ENCODE measurements at regions not wholly inside any gene's neighbourhood (a gene's known extent, or its start where the extent isn't known, plus 50 kb on each side); places are given as distances from the start of the nearest gene placed in this dataset.
"Not testable (repeated sequence)": the region's sequence is repeated elsewhere in the genome, so short reads cannot be mapped to it uniquely, and the experiment has no call there.

- no peaks in the 10 kb centered on the region for H3K4me1 ChIP-seq (ENCODE audit: control insufficient read depth in 2 of 2, insufficient read depth in 2 of 2, low read length in 2 of 2)
- DNase-seq (no peak), ATAC-seq (no peak)
- intact Hi-C loops (cut with micrococcal nuclease), result no loop called here
- peaks cover 0 to 1% (median 0%) of the 10 kb centered on the region in 7 donors for H3K4me1 Mint-ChIP-seq
- H3K27ac ChIP-seq (ENCODE audit: low read depth, low read length), result no peak overlapping the region
- H3K27me3 Mint-ChIP-seq, result peaks cover 11 to 19% (median 12%) of the 10 kb centered on the region in 5 donors
- H3K36me3 Mint-ChIP-seq, result no peaks in the 10 kb centered on the region
- H3K36me3 ChIP-seq (ENCODE audit: control insufficient read depth in 2 of 3, insufficient read depth in 3 of 3, low read length in 3 of 3), result no peaks in the 10 kb centered on the region
- no peak overlapping the region for H3K27ac Mint-ChIP-seq
- H3K4me3 Mint-ChIP-seq, result no peak overlapping the region
- H3K9me3 Mint-ChIP-seq, result peaks cover 0 to 1% (median 0%) of the 10 kb centered on the region in 11 donors
- no peaks in the 10 kb centered on the region for H3K9me3 ChIP-seq (ENCODE audit: control insufficient read depth in 2 of 3, low read length in 3 of 3)
- H3K27me3 ChIP-seq (ENCODE audit: control insufficient read depth in 2 of 2, insufficient read depth in 2 of 2, low read length in 2 of 2), result no peaks in the 10 kb centered on the region
- POLR2A ChIA-PET, result no interaction called here
- no peak overlapping the region for H3K4me3 ChIP-seq (ENCODE audit: low read length)
- CTCF ChIA-PET, result no interaction called here
These were observed 271.8 kb upstream of the PLET1 start for GRCh38 chr11:112532506-112532905.

GRCh38 chr11:112533682-112534081 lies 273.0 kb upstream of the PLET1 start:
- peaks cover 10 to 19% (median 12%) of the 10 kb centered on the region in 5 donors for H3K27me3 Mint-ChIP-seq
- Histone ChIP-seq H3K9me3 (ENCODE audit: control insufficient read depth in 2 of 3, low read length in 3 of 3) (no peaks in the 10 kb centered on the region), H3K27ac (ENCODE audit: low read depth, low read length) (no peak overlapping the region), H3K27me3 (ENCODE audit: control insufficient read depth in 2 of 2, insufficient read depth in 2 of 2, low read length in 2 of 2) (no peaks in the 10 kb centered on the region), H3K4me3 (ENCODE audit: low read length) (no peak overlapping the region), H3K36me3 (ENCODE audit: control insufficient read depth in 2 of 3, insufficient read depth in 3 of 3, low read length in 3 of 3) (no peaks in the 10 kb centered on the region), H3K4me1 (ENCODE audit: control insufficient read depth in 2 of 2, insufficient read depth in 2 of 2, low read length in 2 of 2) (no peaks in the 10 kb centered on the region)
- H3K9me3 Mint-ChIP-seq, result peaks cover 0 to 1% (median 0%) of the 10 kb centered on the region in 11 donors
- ATAC-seq, result no peak
- H3K36me3 Mint-ChIP-seq, result no peaks in the 10 kb centered on the region
- no peak overlapping the region for H3K27ac Mint-ChIP-seq
- no peak overlapping the region for H3K4me3 Mint-ChIP-seq
- DNase-seq, result no peak
- peaks cover 0 to 6% (median under 1%) of the 10 kb centered on the region in 7 donors for H3K4me1 Mint-ChIP-seq
- ChIA-PET CTCF (no interaction called here), POLR2A (no interaction called here)
- intact Hi-C loops (cut with micrococcal nuclease), result no loop called here

GRCh38 chr11:112534208-112534607 lies 273.5 kb upstream of the PLET1 start:
- Mint-ChIP-seq H3K4me1 (peaks cover 0 to 11% (median 5%) of the 10 kb centered on the region in 7 donors), H3K27ac (no peak overlapping the region), H3K4me3 (no peak overlapping the region), H3K27me3 (peaks cover 8 to 19% (median 12%) of the 10 kb centered on the region in 5 donors), H3K36me3 (no peaks in the 10 kb centered on the region), H3K9me3 (peaks cover 0 to 1% (median 0%) of the 10 kb centered on the region in 11 donors)
- Histone ChIP-seq H3K9me3 (ENCODE audit: control insufficient read depth in 2 of 3, low read length in 3 of 3) (no peaks in the 10 kb centered on the region), H3K27ac (ENCODE audit: low read depth, low read length) (no peak overlapping the region), H3K36me3 (ENCODE audit: control insufficient read depth in 2 of 3, insufficient read depth in 3 of 3, low read length in 3 of 3) (no peaks in the 10 kb centered on the region), H3K27me3 (ENCODE audit: control insufficient read depth in 2 of 2, insufficient read depth in 2 of 2, low read length in 2 of 2) (no peaks in the 10 kb centered on the region), H3K4me1 (ENCODE audit: control insufficient read depth in 2 of 2, insufficient read depth in 2 of 2, low read length in 2 of 2) (no peaks in the 10 kb centered on the region), H3K4me3 (ENCODE audit: low read length) (no peak overlapping the region)
- POLR2A ChIA-PET, result no interaction called here
- intact Hi-C loops (cut with micrococcal nuclease), result no loop called here
- CTCF ChIA-PET, result no interaction called here
- DNase-seq, result no peak
- no peak for ATAC-seq

GRCh38 chr11:112537026-112537425 lies 276.4 kb upstream of the PLET1 start:
- H3K4me3 Mint-ChIP-seq, result no peak overlapping the region
- no peaks in the 10 kb centered on the region for H3K36me3 ChIP-seq (ENCODE audit: control insufficient read depth in 2 of 3, insufficient read depth in 3 of 3, low read length in 3 of 3)
- no peaks in the 10 kb centered on the region for H3K27me3 ChIP-seq (ENCODE audit: control insufficient read depth in 2 of 2, insufficient read depth in 2 of 2, low read length in 2 of 2)
- no peak overlapping the region for H3K27ac ChIP-seq (ENCODE audit: low read depth, low read length)
- no peaks in the 10 kb centered on the region for H3K4me1 ChIP-seq (ENCODE audit: control insufficient read depth in 2 of 2, insufficient read depth in 2 of 2, low read length in 2 of 2)
- POLR2A ChIA-PET, result no interaction called here
- no peaks in the 10 kb centered on the region for H3K36me3 Mint-ChIP-seq
- ATAC-seq (no peak), DNase-seq (no peak)
- H3K9me3 Mint-ChIP-seq, result no peaks in the 10 kb centered on the region
- H3K27me3 Mint-ChIP-seq, result peaks cover 7 to 19% (median 12%) of the 10 kb centered on the region in 5 donors
- no peak overlapping the region for H3K4me3 ChIP-seq (ENCODE audit: low read length)
- CTCF ChIA-PET, result no interaction called here
- no peaks in the 10 kb centered on the region for H3K9me3 ChIP-seq (ENCODE audit: control insufficient read depth in 2 of 3, low read length in 3 of 3)
- intact Hi-C loops (cut with micrococcal nuclease), result no loop called here
- no peak overlapping the region for H3K27ac Mint-ChIP-seq
- peaks cover 0 to 38% (median 30%) of the 10 kb centered on the region in 7 donors for H3K4me1 Mint-ChIP-seq

GRCh38 chr11:112537846-112538330 lies 277.2 kb upstream of the PLET1 start:
- no peaks in the 10 kb centered on the region for H3K27me3 ChIP-seq (ENCODE audit: control insufficient read depth in 2 of 2, insufficient read depth in 2 of 2, low read length in 2 of 2)
- Mint-ChIP-seq H3K27me3 (peaks cover 7 to 19% (median 12%) of the 10 kb centered on the region in 5 donors), H3K9me3 (no peaks in the 10 kb centered on the region), H3K4me3 (no peak overlapping the region), H3K36me3 (no peaks in the 10 kb centered on the region), H3K27ac (no peak overlapping the region), H3K4me1 (peaks cover 0 to 46% (median 36%) of the 10 kb centered on the region in 7 donors)
- H3K36me3 ChIP-seq (ENCODE audit: control insufficient read depth in 2 of 3, insufficient read depth in 3 of 3, low read length in 3 of 3), result no peaks in the 10 kb centered on the region
- ATAC-seq (peak; percentile 62), DNase-seq (no peak)
- no peaks in the 10 kb centered on the region for H3K9me3 ChIP-seq (ENCODE audit: control insufficient read depth in 2 of 3, low read length in 3 of 3)
- H3K4me1 ChIP-seq (ENCODE audit: control insufficient read depth in 2 of 2, insufficient read depth in 2 of 2, low read length in 2 of 2), result no peaks in the 10 kb centered on the region
- ChIA-PET POLR2A (no interaction called here), CTCF (no interaction called here)
- intact Hi-C loops (cut with micrococcal nuclease), result no loop called here
- H3K4me3 ChIP-seq (ENCODE audit: low read length), result no peak overlapping the region
- H3K27ac ChIP-seq (ENCODE audit: low read depth, low read length), result no peak overlapping the region

- H3K9me3 Mint-ChIP-seq, result no peaks in the 10 kb centered on the region
- Histone ChIP-seq H3K36me3 (ENCODE audit: control insufficient read depth in 2 of 3, insufficient read depth in 3 of 3, low read length in 3 of 3) (no peaks in the 10 kb centered on the region), H3K4me1 (ENCODE audit: control insufficient read depth in 2 of 2, insufficient read depth in 2 of 2, low read length in 2 of 2) (no peaks in the 10 kb centered on the region), H3K27me3 (ENCODE audit: control insufficient read depth in 2 of 2, insufficient read depth in 2 of 2, low read length in 2 of 2) (no peaks in the 10 kb centered on the region), H3K27ac (ENCODE audit: low read depth, low read length) (no peak overlapping the region), H3K9me3 (ENCODE audit: control insufficient read depth in 2 of 3, low read length in 3 of 3) (no peaks in the 10 kb centered on the region), H3K4me3 (ENCODE audit: low read length) (no peak overlapping the region)
- peaks cover 0 to 55% (median 43%) of the 10 kb centered on the region in 7 donors for H3K4me1 Mint-ChIP-seq
- no peaks in the 10 kb centered on the region for H3K36me3 Mint-ChIP-seq
- H3K27me3 Mint-ChIP-seq, result peaks cover 7 to 19% (median 12%) of the 10 kb centered on the region in 5 donors
- peak overlapping the region in 1 of 9 donors; percentile 6 for H3K27ac Mint-ChIP-seq
- ChIA-PET POLR2A (no interaction called here), CTCF (no interaction called here)
- H3K4me3 Mint-ChIP-seq, result no peak overlapping the region
- no peak for ATAC-seq
- intact Hi-C loops (cut with micrococcal nuclease), result no loop called here
- DNase-seq, result no peak
These were observed 278.0 kb upstream of the PLET1 start for GRCh38 chr11:112538534-112539280.

- CTCF ChIA-PET; H3K27me3 ChIP-seq (ENCODE audit: control insufficient read depth in 2 of 2, insufficient read depth in 2 of 2, low read length in 2 of 2); intact Hi-C loops (cut with micrococcal nuclease); H3K4me1 ChIP-seq (ENCODE audit: control insufficient read depth in 2 of 2, insufficient read depth in 2 of 2, low read length in 2 of 2); H3K36me3 ChIP-seq (ENCODE audit: control insufficient read depth in 2 of 3, insufficient read depth in 3 of 3, low read length in 3 of 3); H3K4me3 ChIP-seq (ENCODE audit: low read length); H3K36me3 Mint-ChIP-seq; ATAC-seq; POLR2A ChIA-PET; H3K4me3 Mint-ChIP-seq; H3K27ac ChIP-seq (ENCODE audit: low read depth, low read length); DNase-seq; H3K9me3 ChIP-seq (ENCODE audit: control insufficient read depth in 2 of 3, low read length in 3 of 3); H3K9me3 Mint-ChIP-seq: not testable (repeated sequence)
- Mint-ChIP-seq H3K27ac (peak overlapping the region in 1 of 9 donors; percentile 6), H3K27me3 (peaks cover 7 to 19% (median 12%) of the 10 kb centered on the region in 5 donors), H3K4me1 (peaks cover 0 to 57% (median 43%) of the 10 kb centered on the region in 7 donors)
These were observed 278.6 kb upstream of the PLET1 start for GRCh38 chr11:112539281-112539555.
